Neural cell (in vitro differentiated cells): ENCODE measurements at regions not wholly inside any gene's neighbourhood (a gene's known extent, or its start where the extent isn't known, plus 50 kb on each side); places are given as distances from the start of the nearest gene placed in this dataset.

Experiments
- H2AFZ ChIP-seq: fragments of 200-600, 300-800 bp; sonication (generic), shearing (Covaris generic); 2 replicates; pipeline ENCODE4 v1.6.0; 2014; ENCODE audit warnings: low read depth, mild to moderate bottlenecking, antibody characterized with exemption, low read length, moderate library complexity
- H3F3A ChIP-seq: fragments of 200-600 bp; shearing (Covaris generic); 2 replicates; pipeline ENCODE4 v1.6.1; 2016; ENCODE audit warnings: mild to moderate bottlenecking, moderate library complexity, mixed read lengths, antibody characterized with exemption, low read length; ENCODE audit not compliant: insufficient read depth, poor library complexity, severe bottlenecking
- H3K27ac ChIP-seq: fragments of 200-600, 300-800 bp; sonication (generic), shearing (Covaris generic); 2 replicates; pipeline ENCODE4 v1.5.1; 2014; ENCODE audit warnings: mild to moderate bottlenecking, low read length, moderate library complexity
- H3K27me3 ChIP-seq: fragments of 300-800, 200-600 bp; sonication (generic), shearing (Covaris generic); 2 replicates; pipeline ENCODE4 v1.6.0; 2014; ENCODE audit warnings: mild to moderate bottlenecking, low read depth, low read length, moderate library complexity; ENCODE audit not compliant: insufficient read depth
- H3K36me3 ChIP-seq: fragments of 300-800, 200-600 bp; sonication (generic), shearing (Covaris generic); 2 replicates; pipeline ENCODE4 v1.5.1; 2014; ENCODE audit warnings: mild to moderate bottlenecking, antibody characterized with exemption, low read length, moderate library complexity; ENCODE audit not compliant: insufficient read depth
- H3K4me2 ChIP-seq: fragments of 300-800, 200-600 bp; sonication (generic), shearing (Covaris generic); 2 replicates; pipeline ENCODE4 v1.6.0; 2014; ENCODE audit warnings: mild to moderate bottlenecking, low read length
- H3K4me3 ChIP-seq: fragments of 300-800, 200-600 bp; sonication (generic), shearing (Covaris generic); 2 replicates; pipeline ENCODE4 v1.5.1; 2014; ENCODE audit warnings: mild to moderate bottlenecking, low read length, moderate library complexity
- H3K79me2 ChIP-seq: fragments of 200-600 bp; shearing (Covaris generic); replicated peaks from 2 replicates; pipeline ENCODE4 v1.6.0; 2014; ENCODE audit warnings: mild to moderate bottlenecking, low read length, moderate library complexity; ENCODE audit not compliant: insufficient read depth
- H3K9ac ChIP-seq: fragments of 300-800, 200-600 bp; sonication (generic), shearing (Covaris generic); 2 replicates; pipeline ENCODE4 v1.6.1; 2016; ENCODE audit warnings: mild to moderate bottlenecking, low read length, mixed read lengths
- H3K9me2 ChIP-seq: fragments of 200-600 bp; shearing (Covaris generic); 2 replicates; pipeline ENCODE4 v1.6.1; 2016; ENCODE audit warnings: mild to moderate bottlenecking, low read length, mixed read lengths; ENCODE audit not compliant: insufficient read depth
- H3K9me3 ChIP-seq: fragments of 200-600, 300-800 bp; sonication (generic), shearing (Covaris generic); 2 replicates; pipeline ENCODE4 v1.6.1; 2016; ENCODE audit warnings: mild to moderate bottlenecking, mixed run types, low read length, moderate library complexity, mixed read lengths
- H4K20me1 ChIP-seq: fragments of 200-600 bp; shearing (Covaris generic); 2 replicates; pipeline ENCODE4 v1.6.1; 2016; ENCODE audit warnings: mild to moderate bottlenecking, mixed run types; ENCODE audit not compliant: insufficient read depth
- CTCF ChIP-seq: fragments of 450-650 bp; IDR thresholded peaks from 2 replicates; pipeline ENCODE4 v1.5.1; 2014; ENCODE audit warnings: antibody characterized with exemption, mild to moderate bottlenecking, moderate library complexity; ENCODE audit not compliant: poor library complexity, severe bottlenecking
- EP300 ChIP-seq: fragments of 450-650 bp; conservative IDR thresholded peaks from 2 replicates; pipeline ENCODE4 v1.6.1; 2014; ENCODE audit warnings: antibody characterized with exemption, mild to moderate bottlenecking, moderate library complexity; ENCODE audit not compliant: poor library complexity, severe bottlenecking
- EZH2 ChIP-seq: fragments of 200-600, 300-800 bp; shearing (Covaris generic), sonication (generic); IDR thresholded peaks from 2 replicates; pipeline ENCODE4 v1.6.1; 2014; ENCODE audit warnings: antibody characterized with exemption, low read length, borderline replicate concordance, mild to moderate bottlenecking; ENCODE audit not compliant: insufficient read depth, poor library complexity, severe bottlenecking
- MXI1 ChIP-seq: fragments of 450-650 bp; conservative IDR thresholded peaks from 2 replicates; pipeline ENCODE4 v1.6.1; 2014; ENCODE audit warnings: antibody characterized with exemption, mild to moderate bottlenecking; ENCODE audit not compliant: poor library complexity, severe bottlenecking
- POLR2AphosphoS5 ChIP-seq: IDR thresholded peaks from 2 replicates; pipeline ENCODE4 v1.6.1; 2012
- RAD21 ChIP-seq: fragments of 450-650 bp; conservative IDR thresholded peaks from 2 replicates; pipeline ENCODE4 v1.6.1; 2014; ENCODE audit warnings: antibody characterized with exemption, mild to moderate bottlenecking, moderate library complexity
- REST ChIP-seq: IDR thresholded peaks from 2 replicates; pipeline ENCODE4 v1.6.1; 2012; ENCODE audit warnings: borderline replicate concordance
- SMC3 ChIP-seq: fragments of 450-650 bp; conservative IDR thresholded peaks from 2 replicates; pipeline ENCODE4 v1.6.1; 2014; ENCODE audit warnings: antibody characterized with exemption, mild to moderate bottlenecking, moderate library complexity; ENCODE audit not compliant: poor library complexity
- TAF1 ChIP-seq: IDR thresholded peaks from 2 replicates; pipeline ENCODE4 v1.6.1; 2012; ENCODE audit warnings: low read depth

GRCh38 chr10:4246881-4247358, 461.9 kb upstream of the KLF6 start:
- TF ChIP-seq EP300 (no peak), CTCF (no peak), REST (no peak), POLR2AphosphoS5 (no peak), EZH2 (no peak), MXI1 (no peak), RAD21 (no peak), TAF1 (no peak), SMC3 (no peak)
- Histone ChIP-seq H3K9ac (no peak overlapping the region), H4K20me1 (no peaks in the 10 kb centered on the region), H3K36me3 (no peaks in the 10 kb centered on the region), H3F3A (peaks cover 2% of the 10 kb centered on the region), H3K79me2 (no peaks in the 10 kb centered on the region), H3K9me2 (no peaks in the 10 kb centered on the region), H3K27me3 (no peaks in the 10 kb centered on the region), H3K4me3 (no peak overlapping the region), H3K4me2 (no peak overlapping the region), H3K27ac (no peak overlapping the region), H3K9me3 (no peaks in the 10 kb centered on the region), H2AFZ (no peak overlapping the region)

- Histone ChIP-seq H3K36me3 (no peaks in the 10 kb centered on the region), H2AFZ (no peak overlapping the region), H3K79me2 (no peaks in the 10 kb centered on the region), H3K27ac (no peak overlapping the region), H3K9ac (no peak overlapping the region), H4K20me1 (no peaks in the 10 kb centered on the region), H3K9me3 (no peaks in the 10 kb centered on the region), H3K27me3 (no peaks in the 10 kb centered on the region), H3F3A (peaks cover 3% of the 10 kb centered on the region), H3K4me2 (no peak overlapping the region), H3K9me2 (no peaks in the 10 kb centered on the region), H3K4me3 (no peak overlapping the region)
- TF ChIP-seq EZH2, result no peak
- no peak for TF ChIP-seq EP300
- no peak for TF ChIP-seq TAF1
- TF ChIP-seq SMC3, result no peak
- TF ChIP-seq POLR2AphosphoS5, result no peak
- no peak for TF ChIP-seq MXI1
- TF ChIP-seq CTCF, result no peak
- no peak for TF ChIP-seq REST
- TF ChIP-seq RAD21, result no peak
Measured at GRCh38 chr10:4243651-4244050, 458.6 kb upstream of the KLF6 start.
